NCI-H1694 (cell line): ENCODE measurements at regions not wholly inside any gene's neighbourhood (a gene's known extent, or its start where the extent isn't known, plus 50 kb on each side); places are given as distances from the start of the nearest gene placed in this dataset.
"Not testable (repeated sequence)": the region's sequence is repeated elsewhere in the genome, so short reads cannot be mapped to it uniquely, and the experiment has no call there.

Experiments
- DNase-seq: peaks from one replicate; lab custom pipeline; 2025; lab: John Stamatoyannopoulos, UW

DNA sequence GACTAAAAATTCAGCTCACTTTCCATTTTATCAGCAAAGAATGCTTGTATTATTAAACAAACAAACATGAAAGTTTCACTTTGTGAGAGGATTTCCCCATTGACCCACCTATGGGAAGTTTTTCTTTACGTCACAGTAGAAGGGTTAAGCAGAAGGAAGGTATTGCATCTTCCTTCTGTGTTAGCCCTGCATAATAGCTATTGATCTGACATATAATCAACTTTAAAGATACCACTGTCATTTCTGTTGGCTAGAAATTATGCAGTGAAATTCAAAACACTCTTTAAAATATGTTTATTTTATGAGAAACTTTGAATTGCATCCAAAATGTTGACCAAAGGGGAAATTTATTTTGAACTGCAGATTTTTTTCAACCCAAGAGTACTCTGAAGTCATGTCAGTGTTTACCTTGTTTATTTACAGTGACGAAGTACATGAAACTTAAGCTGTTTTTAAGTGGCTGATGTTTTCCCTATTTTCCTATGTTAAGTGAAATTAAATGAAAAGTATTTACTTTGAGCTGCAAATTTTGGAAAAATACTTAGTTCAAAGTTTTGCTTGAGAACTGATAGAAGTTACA lies 566.4 kb downstream of the ZEB2 start:
- DNase-seq = no peak

DNA sequence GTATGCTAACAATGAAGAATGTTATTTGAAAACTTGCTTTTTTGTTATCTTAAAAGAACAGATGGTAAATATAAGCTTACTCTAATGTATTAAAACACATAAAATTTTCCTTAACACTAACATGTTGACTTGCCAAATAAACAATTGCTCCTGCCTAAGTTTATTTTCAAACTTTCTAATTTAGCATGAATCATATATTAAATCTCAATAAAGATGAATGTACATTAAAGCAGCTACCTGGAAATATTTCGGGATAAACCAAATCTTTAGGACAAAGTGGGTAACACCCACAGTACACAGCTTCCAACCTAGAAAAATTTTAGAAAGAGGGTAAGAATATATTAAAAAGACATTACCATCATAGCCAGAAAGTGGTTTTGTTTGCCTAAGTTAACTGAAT lies 567.4 kb downstream of the ZEB2 start:
- DNase-seq = no peak

DNA sequence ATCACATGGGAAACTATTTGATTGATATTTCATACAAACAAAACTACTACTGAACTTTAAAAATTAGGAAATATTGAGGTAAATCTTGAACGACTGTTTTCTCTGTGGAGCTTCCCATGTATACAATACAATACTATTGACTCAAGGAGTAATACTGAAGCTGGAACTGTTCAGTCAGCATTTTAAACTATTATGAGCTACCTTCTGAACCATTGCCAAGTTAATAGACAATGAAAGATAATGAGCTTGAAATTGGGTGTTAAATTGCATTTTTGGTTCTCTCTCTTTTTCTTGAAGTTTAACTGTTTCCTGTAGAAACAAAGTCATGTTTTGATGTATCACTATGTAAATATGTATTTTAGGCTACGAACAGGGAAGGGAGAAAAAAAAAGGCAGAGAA lies 569.2 kb downstream of the ZEB2 start:
- no peak for DNase-seq

DNA sequence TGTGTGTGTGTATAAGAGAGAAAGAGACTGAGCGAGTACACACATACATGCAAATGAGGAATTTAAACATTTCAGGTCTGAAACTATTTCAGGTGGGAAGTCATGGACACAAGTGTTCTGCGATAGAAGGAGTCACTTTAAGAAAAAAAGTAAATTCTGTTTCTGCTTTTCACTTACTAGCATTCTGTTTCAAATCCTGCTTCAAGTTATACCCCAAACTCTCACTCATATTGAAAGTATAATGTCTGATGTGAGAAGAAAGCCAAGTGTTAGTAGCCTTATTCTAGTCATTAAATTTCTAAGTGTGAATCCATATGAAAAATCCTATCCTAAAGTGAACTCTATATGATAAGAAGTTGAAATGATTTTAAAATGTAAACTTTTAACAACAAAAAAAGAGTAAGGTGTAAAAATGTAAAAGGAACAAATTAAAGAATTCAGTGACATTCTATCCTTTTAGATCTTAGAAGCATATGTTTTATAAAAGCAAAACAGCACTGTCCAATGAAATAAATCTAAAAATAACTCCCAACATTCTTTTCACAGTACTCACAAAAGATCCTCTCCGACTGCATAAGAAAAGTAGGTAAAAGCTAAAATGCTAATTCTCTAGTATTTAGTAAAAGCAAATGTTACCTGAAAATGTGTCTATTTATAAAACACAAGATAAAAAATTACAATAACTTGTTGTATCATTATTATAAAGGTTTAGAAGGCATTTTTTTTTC lies 570.6 kb downstream of the ZEB2 start:
- no peak for DNase-seq

DNA sequence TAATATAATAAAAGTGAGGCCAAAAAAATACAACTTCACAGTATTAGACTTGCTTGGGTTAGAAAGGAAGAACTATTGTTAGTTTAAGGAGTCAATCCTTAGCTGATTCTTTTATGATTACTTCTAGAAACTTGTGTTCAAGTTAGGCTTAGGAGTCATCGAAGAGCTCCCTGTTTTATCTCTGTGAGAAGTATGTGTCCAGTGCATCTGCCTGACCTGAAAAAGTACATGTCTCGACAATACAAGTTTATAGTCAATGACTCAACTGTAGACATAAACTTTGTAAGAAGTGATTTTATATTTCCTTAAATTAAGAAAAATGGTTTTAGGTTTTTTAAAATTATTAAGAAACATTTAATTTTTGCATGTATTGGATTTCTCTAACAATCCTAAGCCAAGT lies 571.2 kb downstream of the ZEB2 start:
- DNase-seq = no peak

DNA sequence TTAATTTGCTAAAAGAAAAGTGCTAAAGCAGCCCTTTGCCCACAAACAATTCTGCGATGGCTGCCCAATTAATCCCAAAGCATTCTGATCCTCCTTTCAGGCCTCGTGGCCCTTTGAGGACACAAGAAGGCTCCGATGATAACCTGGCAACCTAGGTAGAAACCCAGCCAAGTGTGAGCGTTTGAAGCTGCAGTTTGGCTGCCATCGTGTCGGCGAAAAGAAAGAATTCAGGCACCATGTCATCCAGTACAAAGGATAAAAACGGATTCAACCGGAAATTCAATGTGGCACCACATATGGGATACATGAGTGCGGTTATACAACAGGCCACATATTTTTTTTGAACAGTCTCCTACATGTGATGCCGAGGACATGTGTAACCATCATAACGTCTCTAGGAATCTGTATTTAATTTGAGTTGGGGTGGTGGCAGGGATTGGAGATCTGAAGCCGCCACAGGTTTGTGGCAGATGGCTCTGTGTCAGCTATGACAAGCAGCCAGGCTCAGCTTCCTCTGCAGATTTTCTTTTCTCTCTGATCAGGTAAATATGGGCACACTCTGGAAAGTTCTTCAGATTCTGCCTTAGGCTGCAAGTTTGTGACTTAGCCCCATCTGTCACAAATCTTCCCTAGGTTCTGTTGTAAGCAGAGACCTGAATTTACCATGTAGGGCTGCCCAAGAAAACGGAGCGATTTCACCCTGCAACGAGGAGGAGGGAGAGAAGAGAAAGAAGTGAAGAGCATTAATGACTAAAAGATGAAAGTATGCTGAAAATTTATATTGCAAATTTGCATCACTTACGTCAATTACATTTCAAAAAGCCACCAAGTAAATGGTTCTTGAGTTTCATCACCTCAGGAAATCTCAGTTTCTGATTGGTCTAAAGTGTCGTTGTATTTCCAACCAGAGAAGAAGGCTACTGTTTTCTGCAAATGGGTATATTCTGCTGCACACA lies 573.2 kb downstream of the ZEB2 start:
- peak; percentile 23 for DNase-seq

DNA sequence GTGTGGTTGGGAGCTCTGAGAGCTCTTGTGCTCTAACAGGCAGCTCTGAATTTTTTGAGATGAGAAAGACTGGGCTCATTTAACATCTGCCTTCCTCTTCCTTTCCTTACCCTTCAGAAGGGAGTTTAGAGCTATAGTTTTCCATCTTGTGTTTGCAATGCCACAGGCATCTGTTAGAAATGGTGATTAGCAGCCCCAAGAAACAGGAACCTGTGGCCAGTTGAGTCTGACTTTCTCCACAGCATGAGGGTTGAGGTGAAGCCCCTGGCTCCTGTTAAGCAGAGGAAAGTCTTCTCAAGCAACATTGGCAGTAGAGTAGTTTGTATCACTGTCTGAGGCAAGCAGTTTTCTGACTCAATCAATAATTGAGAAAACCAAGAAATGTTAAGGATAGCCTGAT lies 577.4 kb downstream of the ZEB2 start:
- DNase-seq = no peak

DNA sequence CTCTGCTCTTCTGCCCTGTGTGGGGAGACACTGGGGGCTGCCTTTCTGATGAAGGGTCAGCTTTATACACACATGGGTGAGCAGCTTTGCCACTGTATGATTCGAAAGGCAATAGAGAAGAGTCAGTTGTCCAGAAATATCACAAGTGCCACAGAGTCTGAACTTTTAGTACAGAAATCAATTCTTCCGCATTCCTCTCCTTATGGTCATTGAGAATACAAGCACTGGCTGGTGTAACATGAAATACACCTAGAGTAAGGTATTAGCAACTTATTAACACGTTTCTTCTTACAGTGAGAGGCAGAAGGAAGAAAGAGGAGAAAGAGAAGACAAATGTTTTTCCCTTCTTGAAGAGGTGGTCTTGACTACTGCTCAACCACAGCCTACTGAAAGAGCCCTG lies 579.2 kb downstream of the ZEB2 start:
- no peak for DNase-seq

DNA sequence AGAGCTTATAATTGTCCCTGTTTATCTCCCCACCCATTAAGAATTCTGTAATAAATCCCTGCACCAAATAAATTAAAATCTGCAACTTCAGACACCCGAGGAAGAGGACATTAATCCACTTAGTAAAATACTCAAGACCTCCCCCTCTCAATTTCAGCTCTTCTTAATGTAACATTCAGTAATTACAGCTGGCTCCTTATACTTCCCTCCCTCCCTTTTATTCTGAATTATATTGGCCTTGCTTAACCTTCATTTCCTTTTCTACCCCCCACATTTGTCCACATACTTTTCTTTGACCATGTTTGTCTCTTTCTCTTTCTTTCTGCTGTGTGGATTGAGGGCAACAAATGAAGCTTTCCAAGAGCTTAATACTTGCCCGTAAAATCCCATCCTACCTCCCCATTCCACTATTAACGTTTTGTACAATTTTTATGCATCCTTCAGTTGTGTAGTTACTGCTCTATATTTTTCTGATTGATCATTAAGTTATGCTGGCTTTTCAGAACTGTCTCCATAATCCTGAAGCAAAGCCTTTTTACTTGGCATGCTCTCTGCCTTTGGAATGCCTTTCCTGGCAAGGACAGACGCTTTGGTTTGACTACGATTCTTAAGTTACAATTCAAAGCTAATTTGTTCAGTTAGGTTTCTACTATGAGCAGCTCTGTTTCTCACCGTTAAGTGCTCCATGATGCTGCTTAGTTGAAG lies 580.1 kb downstream of the ZEB2 start:
- DNase-seq = no peak

DNA sequence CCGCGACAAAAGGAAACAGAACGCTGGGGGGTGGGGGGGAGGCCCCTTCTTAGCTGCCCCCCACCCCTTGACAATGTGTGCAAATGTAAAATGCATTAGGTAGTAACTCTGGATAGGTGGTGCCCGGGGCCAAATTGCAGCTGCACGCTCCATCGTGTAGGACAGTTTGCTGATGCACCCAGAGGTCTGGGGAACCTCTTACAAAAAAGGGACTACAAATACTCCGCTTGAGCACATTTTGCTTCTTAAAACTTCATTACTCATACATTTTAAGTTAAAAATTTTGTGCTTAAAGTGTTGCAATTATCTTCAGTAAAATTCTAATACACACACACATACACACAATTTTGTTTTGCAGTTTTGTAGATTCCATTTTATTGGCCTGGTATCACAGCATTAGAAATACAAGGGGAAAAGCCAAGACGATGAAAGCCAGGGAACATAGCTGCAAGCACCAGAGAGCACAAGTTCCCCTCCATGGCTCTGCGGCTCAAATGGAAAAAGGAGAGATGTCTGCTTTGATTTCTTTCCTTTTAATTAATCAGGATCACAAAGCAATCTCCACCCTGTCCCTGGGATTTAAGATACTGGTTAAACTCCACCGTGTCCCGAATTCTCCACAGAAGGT lies 582.1 kb downstream of the ZEB2 start:
- DNase-seq = no peak

DNA sequence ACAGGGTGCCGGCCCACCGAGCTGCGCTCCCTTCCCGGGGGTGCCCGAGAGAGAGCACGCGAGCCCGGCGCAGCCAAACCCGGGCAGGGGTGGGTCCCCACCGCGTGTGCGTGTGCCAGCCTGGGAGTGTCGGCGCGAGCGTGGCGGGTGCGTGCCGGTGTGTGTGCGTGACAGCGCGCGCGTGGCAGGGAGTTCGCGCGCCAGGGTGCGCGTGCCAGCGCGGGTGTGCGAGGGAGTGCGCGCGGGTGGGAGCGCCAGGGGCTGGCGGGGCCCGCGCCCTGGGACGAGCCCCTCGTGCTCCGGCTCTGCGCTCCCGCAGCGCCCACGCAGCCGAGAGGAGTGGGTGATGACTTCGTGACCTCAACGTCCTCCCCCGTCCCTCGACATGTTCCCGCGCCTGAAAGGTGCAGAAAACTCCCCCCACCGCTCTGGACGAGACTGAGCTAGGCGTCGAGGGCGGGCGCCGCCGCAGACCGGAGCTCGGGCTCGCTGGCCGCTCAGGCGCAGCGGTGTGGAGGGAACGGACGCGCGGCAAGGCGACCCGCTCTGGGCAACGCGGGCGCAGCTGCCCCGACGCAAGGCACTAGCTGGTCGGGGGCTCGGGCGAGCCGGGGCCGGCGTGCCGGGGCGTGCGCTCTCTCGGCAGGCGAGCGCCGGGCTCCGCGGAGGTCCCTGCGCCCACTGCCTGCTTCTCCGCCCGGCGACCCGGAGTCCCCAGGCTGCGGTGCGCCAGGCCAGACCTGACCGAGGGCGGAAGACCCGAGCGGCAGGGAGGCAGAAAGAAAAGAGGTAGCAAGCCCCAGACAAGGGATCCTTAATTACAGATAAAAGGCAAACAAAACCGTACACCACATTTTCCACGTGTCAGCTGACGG lies 582.8 kb downstream of the ZEB2 start:
- no peak for DNase-seq

DNA sequence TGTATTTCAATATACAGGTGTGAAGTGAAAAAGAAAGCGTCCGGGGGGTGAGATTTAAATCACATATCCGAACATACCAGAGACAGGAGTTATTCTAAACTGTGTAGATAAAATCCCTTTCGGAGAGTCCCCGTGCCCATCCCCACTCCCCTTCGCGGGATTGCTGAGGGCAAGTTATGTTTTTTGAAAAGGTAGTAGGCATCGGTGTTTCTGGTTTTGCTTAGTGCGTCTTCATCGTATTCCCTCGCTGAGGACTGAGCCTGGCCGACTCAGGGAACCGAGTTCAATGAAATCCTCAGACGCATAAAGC lies 583.4 kb downstream of the ZEB2 start:
- no peak for DNase-seq

DNA sequence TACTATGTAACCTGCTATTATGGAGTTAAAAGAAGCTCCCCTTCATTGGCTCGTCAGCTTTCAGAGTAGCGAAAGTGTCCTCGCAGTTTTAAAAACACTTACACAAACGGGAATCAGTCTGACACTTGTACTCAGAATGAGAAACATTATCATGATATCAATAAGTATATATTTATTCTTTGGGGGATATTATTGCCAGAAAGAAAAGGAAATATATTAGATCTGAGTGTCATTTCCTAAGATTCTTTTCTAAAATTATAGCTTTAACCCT lies 584.5 kb downstream of the ZEB2 start:
- no peak for DNase-seq

DNA sequence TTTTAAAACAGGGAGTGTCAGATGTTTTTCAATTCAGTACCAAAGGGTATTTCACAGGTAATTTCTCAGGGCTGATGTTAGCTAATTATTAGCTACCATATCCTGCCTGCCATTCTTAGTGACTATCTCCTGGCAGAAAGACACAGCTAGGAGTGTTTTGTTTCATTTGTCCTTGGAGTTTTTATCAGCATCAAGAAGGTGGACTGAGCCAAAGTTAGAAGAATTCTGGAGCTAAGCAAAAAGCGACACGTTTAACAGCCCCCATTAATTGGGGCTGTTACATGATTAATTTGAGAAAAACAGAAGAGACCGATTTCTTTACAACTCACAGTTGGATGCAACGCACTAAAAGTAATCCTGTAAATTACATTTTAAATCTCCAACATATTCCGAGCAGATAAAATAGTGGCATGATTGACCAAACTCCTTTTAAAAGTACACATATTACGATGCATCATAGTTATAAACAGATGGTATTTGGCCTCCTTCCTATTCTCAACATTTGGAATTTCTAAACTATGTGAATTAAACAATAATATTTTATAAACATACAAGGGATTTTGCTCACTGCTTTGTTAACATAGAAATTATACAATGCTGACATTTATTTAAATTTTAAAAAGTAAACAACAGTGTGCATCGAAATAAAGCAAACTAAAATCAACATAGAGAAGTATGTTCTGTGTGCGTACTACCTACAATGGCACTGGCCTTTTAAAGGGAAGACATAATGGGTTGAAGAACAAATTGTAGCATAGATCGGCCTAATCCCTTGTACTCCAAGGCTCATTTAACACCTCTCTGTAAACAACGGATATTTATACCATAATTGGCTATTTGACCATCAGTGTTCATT lies 585.1 kb downstream of the ZEB2 start:
- no peak for DNase-seq

DNA sequence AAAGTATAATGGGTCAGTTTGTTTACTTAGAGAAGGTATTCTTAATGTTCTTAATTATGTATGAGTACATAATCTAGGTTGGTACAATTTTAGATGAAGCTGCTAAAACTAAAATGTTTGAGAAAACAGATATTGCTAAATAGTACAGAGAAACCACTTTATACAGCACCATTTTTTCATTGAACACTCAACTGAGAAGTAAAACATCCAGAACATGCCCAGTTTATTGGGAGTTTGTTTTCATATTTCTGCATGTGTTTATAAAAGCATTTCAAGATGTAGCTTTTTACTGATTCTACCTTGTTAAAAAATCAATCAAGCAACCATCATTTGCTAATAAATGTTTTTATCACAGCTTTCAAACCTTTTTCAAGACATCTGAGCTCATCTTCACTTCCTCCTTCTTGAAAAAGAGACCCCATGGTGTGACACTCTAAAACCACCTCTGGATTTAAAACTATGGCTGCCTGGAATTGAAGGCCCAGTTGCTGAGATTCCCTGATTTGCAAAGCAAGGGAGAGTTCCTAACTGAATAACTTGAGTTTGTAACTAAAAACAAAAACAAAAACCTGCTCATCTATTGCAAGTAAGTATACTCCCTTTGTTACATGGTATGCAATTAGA lies 585.9 kb downstream of the ZEB2 start:
- no peak for DNase-seq

DNA sequence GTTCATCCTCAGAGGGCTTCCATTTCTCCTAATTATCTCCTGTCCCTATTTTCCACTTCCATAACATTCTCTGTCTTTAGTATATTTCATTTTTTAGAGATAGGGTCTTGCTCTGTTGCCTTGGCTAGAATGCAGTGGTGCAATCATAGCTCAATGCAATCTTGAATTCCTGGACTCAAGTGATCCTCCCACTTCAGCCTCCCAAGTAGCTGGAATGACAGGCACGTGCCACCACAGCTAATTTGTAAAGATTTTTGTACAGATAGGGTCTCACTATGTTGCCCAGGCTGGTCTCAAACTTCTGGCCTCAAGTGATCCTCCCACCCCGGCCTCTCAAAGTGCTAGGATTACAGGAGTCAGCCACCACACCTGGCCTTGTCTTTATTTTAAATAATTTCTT lies 589.0 kb downstream of the ZEB2 start:
- DNase-seq = no peak

DNA sequence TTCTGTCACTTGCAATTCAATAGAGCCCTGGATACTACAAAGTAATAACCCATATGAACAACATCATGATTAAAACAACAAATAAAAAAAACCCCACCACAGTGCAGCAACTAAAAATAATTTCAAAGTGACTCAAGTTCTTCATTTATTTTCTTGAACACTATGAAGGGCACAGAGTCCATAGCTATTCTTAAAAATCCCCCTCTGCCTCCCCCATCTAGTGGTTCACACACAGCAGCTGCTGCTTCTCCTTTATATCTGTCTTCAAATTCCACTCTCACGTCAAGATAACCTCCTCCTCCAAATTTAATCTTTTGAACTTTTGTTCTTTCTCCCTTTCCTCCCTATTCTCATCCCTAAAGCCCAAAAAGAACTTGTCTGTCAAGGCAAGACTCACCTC lies 591.3 kb downstream of the ZEB2 start:
- DNase-seq = no peak

DNA sequence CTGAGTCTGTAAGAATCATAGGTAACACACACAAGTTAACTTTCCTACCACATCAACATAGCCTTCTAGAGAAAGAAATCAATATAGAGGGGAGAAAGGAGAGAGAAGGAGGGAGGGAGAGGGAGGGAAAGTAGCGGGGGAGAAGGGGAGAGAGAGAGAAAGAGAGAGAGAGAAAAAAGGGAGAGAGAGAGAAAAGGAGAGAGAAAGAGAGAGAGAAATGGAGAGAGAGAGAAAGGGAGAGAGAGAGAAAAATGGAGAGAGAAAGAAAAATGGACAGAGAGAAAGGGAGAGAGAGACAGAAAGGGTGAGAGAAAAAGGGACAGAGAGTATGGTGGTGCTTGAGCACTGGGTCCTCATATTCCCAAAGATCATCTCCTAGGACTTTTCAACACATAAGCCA lies 591.7 kb downstream of the ZEB2 start:
- DNase-seq = no peak

DNA sequence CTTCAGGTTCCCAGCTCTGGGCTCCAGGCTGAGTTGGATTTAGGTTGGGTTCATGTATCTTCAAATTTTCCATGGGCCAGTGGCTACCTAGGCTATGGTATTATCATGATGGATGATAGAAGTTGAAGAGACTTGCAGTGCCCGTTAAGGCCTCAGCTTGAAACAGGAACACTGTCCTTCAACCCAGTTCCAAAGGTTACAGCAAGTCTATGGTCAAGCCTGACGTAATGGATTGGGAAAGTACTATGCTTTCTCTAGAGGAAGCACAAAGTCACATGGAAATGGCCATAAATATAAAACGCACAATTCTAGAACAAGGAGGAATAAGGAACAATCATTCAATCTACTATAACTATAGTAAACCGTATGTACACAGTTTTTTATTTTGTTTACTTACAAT lies 593.2 kb downstream of the ZEB2 start:
- DNase-seq = no peak

DNA sequence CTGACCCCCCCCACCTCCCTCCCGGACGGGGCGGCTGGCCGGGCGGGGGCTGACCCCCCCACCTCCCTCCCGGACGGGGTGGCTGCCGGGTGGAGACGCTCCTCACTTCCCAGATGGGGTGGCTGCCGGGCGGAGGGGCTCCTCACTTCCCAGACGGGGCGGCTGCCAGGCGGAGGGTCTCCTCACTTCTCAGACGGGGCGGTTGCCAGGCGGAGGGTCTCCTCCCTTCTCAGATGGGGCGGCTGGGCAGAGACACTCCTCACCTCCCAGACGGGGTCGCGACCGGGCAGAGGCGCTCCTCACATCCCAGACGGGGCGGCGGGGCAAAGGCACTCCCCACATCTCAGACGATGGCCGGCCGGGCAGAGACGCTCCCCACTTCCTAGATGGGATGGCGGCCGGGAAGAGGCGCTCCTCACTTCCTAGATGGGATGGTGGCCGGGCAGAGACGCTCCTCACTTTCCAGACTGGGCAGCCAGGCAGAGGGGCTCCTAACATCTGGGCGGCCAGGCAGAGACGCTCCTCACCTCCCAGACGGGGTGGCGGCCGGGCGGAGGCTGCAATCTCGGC lies 597.6 kb downstream of the ZEB2 start:
- DNase-seq = not testable (repeated sequence)
